SIG-M5 treated with dmso at 0.1 percent for 504 hours (cell line): ENCODE measurements at regions not wholly inside any gene's neighbourhood (a gene's known extent, or its start where the extent isn't known, plus 50 kb on each side); places are given as distances from the start of the nearest gene placed in this dataset.
"Not testable (repeated sequence)": the region's sequence is repeated elsewhere in the genome, so short reads cannot be mapped to it uniquely, and the experiment has no call there.

Source experiments
- DNase-seq: peaks from one replicate; lab custom pipeline; 2025; ENCODE audit not compliant: unreplicated experiment; lab: John Stamatoyannopoulos, UW

- DNase-seq: no peak
Measured at GRCh38 chr15:92753591-92753990, 98.0 kb upstream of the FAM174B start.

- DNase-seq: no peak
Measured at GRCh38 chr15:92763459-92763858, 107.9 kb upstream of the FAM174B start.

- DNase-seq: not testable (repeated sequence)
Measured at GRCh38 chr15:92768131-92768530, 112.6 kb upstream of the FAM174B start.

GRCh38 chr15:92770641-92771040, 115.1 kb upstream of the FAM174B start:
- DNase-seq: no peak

GRCh38 chr15:92772061-92772460, 116.5 kb upstream of the FAM174B start:
- no peak for DNase-seq

GRCh38 chr15:92772626-92773244, 117.2 kb upstream of the FAM174B start:
- DNase-seq: no peak

GRCh38 chr15:92773340-92773739, 117.8 kb upstream of the FAM174B start:
- no peak for DNase-seq

GRCh38 chr15:92779874-92780273, 120.2 kb upstream of the CHD2 start:
- DNase-seq: no peak

GRCh38 chr15:92780843-92781242, 119.3 kb upstream of the CHD2 start:
- DNase-seq: no peak

GRCh38 chr15:92781925-92782453, 118.1 kb upstream of the CHD2 start:
- no peak for DNase-seq

GRCh38 chr15:92787116-92787515, 113.0 kb upstream of the CHD2 start:
- no peak for DNase-seq

- DNase-seq: no peak
Measured at GRCh38 chr15:92788196-92788595, 111.9 kb upstream of the CHD2 start.

- DNase-seq: not testable (repeated sequence)
Measured at GRCh38 chr15:92788793-92789192, 111.3 kb upstream of the CHD2 start.

- no peak for DNase-seq
Measured at GRCh38 chr15:92796161-92796611, 103.9 kb upstream of the CHD2 start.

- peak; percentile 72 for DNase-seq
Measured at GRCh38 chr15:92797168-92798052, 102.7 kb upstream of the CHD2 start.

GRCh38 chr15:92800013-92800412, 100.1 kb upstream of the CHD2 start:
- no peak for DNase-seq

- not testable (repeated sequence) for DNase-seq
Measured at GRCh38 chr15:92800416-92801055, 99.6 kb upstream of the CHD2 start.

- DNase-seq: not testable (repeated sequence)
Measured at GRCh38 chr15:92801056-92801773, 98.9 kb upstream of the CHD2 start.

GRCh38 chr15:92801774-92802464, 98.2 kb upstream of the CHD2 start:
- peak; percentile 68 for DNase-seq

- no peak for DNase-seq
Measured at GRCh38 chr15:92803536-92803851, 96.6 kb upstream of the CHD2 start.
